ENCODE measurements at regions not wholly inside any gene's neighbourhood (a gene's known extent, or its start where the extent isn't known, plus 50 kb on each side); places are given as distances from the start of the nearest gene placed in this dataset.

GRCh38 chr1:181972256-181972655, 89.3 kb downstream of the ZNF648 start:
- no peak overlapping the region for H3K4me2 ChIP-seq (ENCODE audit: insufficient read depth, insufficient read length, low read length)
- H3K9me3 ChIP-seq (ENCODE audit: control insufficient read depth, low read depth, low read length): no peaks in the 10 kb centered on the region
- H2BK12ac ChIP-seq (ENCODE audit: insufficient read length, low read depth, low read length): no peak overlapping the region
- TF ChIP-seq CTCF (conservative IDR thresholded peaks at IDR 0.05): no peak
- no peak overlapping the region for H2BK120ac ChIP-seq (ENCODE audit: low read depth, low read length, poor library complexity, severe bottlenecking)
- no peak overlapping the region for H2BK15ac ChIP-seq (ENCODE audit: low read depth, low read length)
- no peaks in the 10 kb centered on the region for H4K20me1 ChIP-seq (ENCODE audit: control insufficient read depth, insufficient read depth, insufficient read length)
- H4K91ac ChIP-seq (ENCODE audit: insufficient read length, low read depth, low read length): no peak overlapping the region
- Mint-ChIP-seq H3K27me3 (ENCODE audit: low read depth) (no peaks in the 10 kb centered on the region; the same call in 1 of the 2 replicates), H3K9me3 (peaks cover 16% of the 10 kb centered on the region in 2 experiments; a peak in 4 of 5 replicates), H3K4me1 (peaks cover 33 to 35% of the 10 kb centered on the region in 2 experiments), H3K4me3 (no peak overlapping the region), H3K27ac (peak overlapping the region in 1 of 3 experiments; percentile 96; a peak in 3 of 7 replicates), H3K36me3 (ENCODE audit: insufficient read depth in 1 of 3, low read depth in 3 of 3) (peaks cover 1 to 22% (median 6%) of the 10 kb centered on the region in 3 experiments; a peak in 4 of 7 replicates)
- H3K27me3 ChIP-seq (ENCODE audit: insufficient read depth, low read length): no peaks in the 10 kb centered on the region
- no peaks in the 10 kb centered on the region for H3K23me2 ChIP-seq (ENCODE audit: insufficient read length, low read depth, low read length, poor library complexity, severe bottlenecking)
- H4K8ac ChIP-seq (replicated peaks; ENCODE audit: insufficient read length, low read depth, low read length): no peak overlapping the region
- no peak overlapping the region for H3K18ac ChIP-seq (ENCODE audit: insufficient read length, low read depth, low read length)
- H3T11ph ChIP-seq (ENCODE audit: low read length): no peak overlapping the region
- H2AFZ ChIP-seq (ENCODE audit: low read length): no peak overlapping the region
- H3K14ac ChIP-seq (ENCODE audit: insufficient read depth, low read length): no peak overlapping the region
- H2BK20ac ChIP-seq (ENCODE audit: low read depth, low read length, poor library complexity, severe bottlenecking): no peak overlapping the region
- H3K79me1 ChIP-seq (ENCODE audit: insufficient read depth, low read depth, low read length, poor library complexity, severe bottlenecking): no peaks in the 10 kb centered on the region
- H2BK5ac ChIP-seq (ENCODE audit: insufficient read length, low read length): no peak overlapping the region
- no peaks in the 10 kb centered on the region; the same call in 1 of the 2 replicates for H3K79me2 ChIP-seq (ENCODE audit: insufficient read depth, low read length)
- H3K4ac ChIP-seq (ENCODE audit: low read depth, low read length): no peak overlapping the region
- no peak overlapping the region for H3K56ac ChIP-seq (ENCODE audit: insufficient read length, low read depth, low read length)
- H4K5ac ChIP-seq (ENCODE audit: insufficient read length, low read depth, low read length): no peak overlapping the region
- H3K27ac ChIP-seq (ENCODE audit: insufficient read length, low read depth, low read length): no peak overlapping the region
- DNase-seq: no peak
- whole genome bisulfite sequencing (ENCODE audit: extremely low coverage, insufficient read length, low lambda C conversion rate): no CpG with 5 or more reads among the region's 1 CpG
- no peak overlapping the region for H3K23ac ChIP-seq (ENCODE audit: insufficient read length, low read depth, low read length)
- peaks cover 3% of the 10 kb centered on the region; the same call in 1 of the 2 replicates for H3K4me1 ChIP-seq (ENCODE audit: insufficient read depth, low read length)
- H3K9ac ChIP-seq (ENCODE audit: extremely low read depth, insufficient read length, low read length): no peak overlapping the region
- no peak overlapping the region for H2AK5ac ChIP-seq (ENCODE audit: insufficient read length, low read length)
